ENCODE measurements at regions not wholly inside any gene's neighbourhood (a gene's known extent, or its start where the extent isn't known, plus 50 kb on each side); places are given as distances from the start of the nearest gene placed in this dataset.

DNA sequence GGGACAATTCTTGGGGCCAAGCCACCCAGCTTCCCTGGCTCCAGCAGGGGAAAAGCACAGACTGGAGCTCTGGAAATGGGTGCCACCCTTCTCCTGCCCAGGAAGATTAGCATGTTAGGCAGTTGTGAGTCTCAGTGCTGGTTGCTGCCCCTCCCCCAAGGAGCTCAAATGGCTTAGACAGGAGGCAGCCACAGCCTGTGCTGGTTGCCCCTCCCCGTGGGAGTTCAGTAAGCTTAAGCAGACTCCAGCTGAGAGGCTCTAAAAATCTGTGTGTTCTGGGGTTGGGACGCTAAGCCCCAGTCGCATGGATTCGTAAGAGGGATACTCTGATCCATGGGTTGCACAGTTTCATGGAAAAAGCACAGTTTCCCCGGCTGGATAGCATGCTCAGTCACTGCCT is 92.7 kb upstream of the NDST3 start:
- TF ChIP-seq, protein P1, sequence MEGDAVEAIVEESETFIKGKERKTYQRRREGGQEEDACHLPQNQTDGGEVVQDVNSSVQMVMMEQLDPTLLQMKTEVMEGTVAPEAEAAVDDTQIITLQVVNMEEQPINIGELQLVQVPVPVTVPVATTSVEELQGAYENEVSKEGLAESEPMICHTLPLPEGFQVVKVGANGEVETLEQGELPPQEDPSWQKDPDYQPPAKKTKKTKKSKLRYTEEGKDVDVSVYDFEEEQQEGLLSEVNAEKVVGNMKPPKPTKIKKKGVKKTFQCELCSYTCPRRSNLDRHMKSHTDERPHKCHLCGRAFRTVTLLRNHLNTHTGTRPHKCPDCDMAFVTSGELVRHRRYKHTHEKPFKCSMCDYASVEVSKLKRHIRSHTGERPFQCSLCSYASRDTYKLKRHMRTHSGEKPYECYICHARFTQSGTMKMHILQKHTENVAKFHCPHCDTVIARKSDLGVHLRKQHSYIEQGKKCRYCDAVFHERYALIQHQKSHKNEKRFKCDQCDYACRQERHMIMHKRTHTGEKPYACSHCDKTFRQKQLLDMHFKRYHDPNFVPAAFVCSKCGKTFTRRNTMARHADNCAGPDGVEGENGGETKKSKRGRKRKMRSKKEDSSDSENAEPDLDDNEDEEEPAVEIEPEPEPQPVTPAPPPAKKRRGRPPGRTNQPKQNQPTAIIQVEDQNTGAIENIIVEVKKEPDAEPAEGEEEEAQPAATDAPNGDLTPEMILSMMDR (IDR thresholded peaks at IDR 0.05) = no peak
- TF ChIP-seq POLR2A (IDR thresholded peaks at IDR 0.05) = no peak

Measured in lower leg skin (tissue), 3 donors.